ENCODE measurements at regions not wholly inside any gene's neighbourhood (a gene's known extent, or its start where the extent isn't known, plus 50 kb on each side); places are given as distances from the start of the nearest gene placed in this dataset.

GRCh38 chr5:15447209-15447608 lies 52.8 kb upstream of the FBXL7 start:
- DNase-seq, result no peak

GRCh38 chr5:15446552-15446951 lies 53.4 kb upstream of the FBXL7 start:
- DNase-seq, result no peak

GRCh38 chr5:15442193-15442570 lies 57.8 kb upstream of the FBXL7 start:
- DNase-seq, result no peak

- no peak for DNase-seq
These were observed 58.4 kb upstream of the FBXL7 start for GRCh38 chr5:15441433-15442192.

GRCh38 chr5:15440434-15440833 lies 59.5 kb upstream of the FBXL7 start:
- no peak for DNase-seq

- DNase-seq, result no peak
These were observed 60.2 kb upstream of the FBXL7 start for GRCh38 chr5:15439801-15440200.

- DNase-seq, result no peak
These were observed 66.3 kb upstream of the FBXL7 start for GRCh38 chr5:15433709-15434108.

- no peak for DNase-seq
These were observed 68.1 kb upstream of the FBXL7 start for GRCh38 chr5:15431923-15432322.

GRCh38 chr5:15425766-15426165 lies 74.2 kb upstream of the FBXL7 start:
- DNase-seq, result no peak

- no peak for DNase-seq
These were observed 75.2 kb upstream of the FBXL7 start for GRCh38 chr5:15424769-15425168.

- no peak for DNase-seq
These were observed 78.0 kb upstream of the FBXL7 start for GRCh38 chr5:15421921-15422412.

GRCh38 chr5:15421381-15421780 lies 78.6 kb upstream of the FBXL7 start:
- no peak for DNase-seq

GRCh38 chr5:15420201-15420600 lies 79.8 kb upstream of the FBXL7 start:
- DNase-seq, result no peak

GRCh38 chr5:15417156-15417555 lies 82.8 kb upstream of the FBXL7 start:
- DNase-seq, result no peak

- no peak for DNase-seq
These were observed 93.5 kb upstream of the FBXL7 start for GRCh38 chr5:15406478-15406877.

GRCh38 chr5:15393146-15393545 lies 106.8 kb upstream of the FBXL7 start:
- no peak for DNase-seq

GRCh38 chr5:15391704-15392397 lies 108.1 kb upstream of the FBXL7 start:
- DNase-seq, result no peak

- DNase-seq, result no peak
These were observed 111.1 kb upstream of the FBXL7 start for GRCh38 chr5:15388866-15389265.

- DNase-seq, result no peak
These were observed 112.0 kb upstream of the FBXL7 start for GRCh38 chr5:15387931-15388524.

GRCh38 chr5:15386122-15386521 lies 113.9 kb upstream of the FBXL7 start:
- no peak for DNase-seq

- no peak for DNase-seq
These were observed 114.4 kb upstream of the FBXL7 start for GRCh38 chr5:15385553-15385952.

- DNase-seq, result no peak
These were observed 114.9 kb upstream of the FBXL7 start for GRCh38 chr5:15385037-15385436.

GRCh38 chr5:15384581-15384980 lies 115.4 kb upstream of the FBXL7 start:
- no peak for DNase-seq

- no peak for DNase-seq
These were observed 115.8 kb upstream of the FBXL7 start for GRCh38 chr5:15384176-15384575.
